OCI-LY7 (cell line): ENCODE measurements at regions not wholly inside any gene's neighbourhood (a gene's known extent, or its start where the extent isn't known, plus 50 kb on each side); places are given as distances from the start of the nearest gene placed in this dataset.

Experiments
- BruUV-seq: library from RNA; stranded (reverse); fragments of 400-500 nt; replicated peaks from 2 replicates; lab custom pipeline; 2021; lab: Mats Ljungman, UMichigan
- CTCF ChIA-PET: fragments of 300-600 bp; sonication (Branson Sonifier 250); formaldehyde crosslinking; loops from one replicate; lab custom pipeline; 2022; ENCODE audit warnings: antibody characterized with exemption; ENCODE audit not compliant: unreplicated experiment; lab: Charles Lee
- POLR2A ChIA-PET: fragments of 300-600 bp; sonication (Branson Sonifier 250); formaldehyde crosslinking; loops from one replicate; lab custom pipeline; 2022; ENCODE audit warnings: antibody characterized with exemption; lab: Charles Lee
- DNase-seq: peaks from one replicate; pipeline ENCODE4 v3.0.0-alpha.2; 2015; ENCODE audit warnings: low spot score
- H2AFZ ChIP-seq: fragments of 200-600 bp; sonication (generic), shearing (Covaris generic); 2 replicates; pipeline ENCODE4 v1.6.1; 2014; ENCODE audit warnings: mild to moderate bottlenecking, antibody characterized with exemption, low read length, moderate library complexity
- H3K27ac ChIP-seq: fragments of 200-600 bp; sonication (generic); 2 replicates; pipeline ENCODE4 v1.5.1; 2014; ENCODE audit warnings: mixed run types, low read depth, mild to moderate bottlenecking, moderate library complexity, low read length, inconsistent platforms; ENCODE audit not compliant: poor library complexity, severe bottlenecking
- H3K36me3 ChIP-seq: fragments of 200-600 bp; sonication (generic); 2 replicates; pipeline ENCODE4 v1.6.1; 2014; ENCODE audit warnings: mild to moderate bottlenecking, antibody characterized with exemption, low read length, moderate library complexity, mixed read lengths; ENCODE audit not compliant: insufficient read depth
- H3K4me1 ChIP-seq: fragments of 200-600 bp; sonication (generic); 2 replicates; pipeline ENCODE4 v1.5.1; 2014; ENCODE audit warnings: mild to moderate bottlenecking, low read length; ENCODE audit not compliant: insufficient read depth, poor library complexity, severe bottlenecking
- H3K4me2 ChIP-seq: fragments of 200-600 bp; sonication (generic); 2 replicates; pipeline ENCODE4 v1.6.1; 2014; ENCODE audit warnings: mild to moderate bottlenecking, low read length
- H3K4me3 ChIP-seq: fragments of 200-600 bp; sonication (generic); 2 replicates; pipeline ENCODE4 v1.5.1; 2014; ENCODE audit warnings: mild to moderate bottlenecking, low read depth, low read length; ENCODE audit not compliant: poor library complexity, severe bottlenecking
- H3K79me2 ChIP-seq: fragments of 200-600 bp; sonication (generic); 2 replicates; pipeline ENCODE4 v1.6.1; 2016; ENCODE audit warnings: low read depth, mild to moderate bottlenecking, low read length, moderate library complexity, mixed read lengths; ENCODE audit not compliant: insufficient read depth
- H3K9me2 ChIP-seq: fragments of 200-600 bp; sonication (generic); 2 replicates; pipeline ENCODE4 v1.6.1; 2016; ENCODE audit warnings: mild to moderate bottlenecking, low read length, mixed read lengths; ENCODE audit not compliant: insufficient read depth
- H3K9me3 ChIP-seq: fragments of 200-600 bp; sonication (generic); 2 replicates; pipeline ENCODE4 v1.6.1; 2014; ENCODE audit warnings: mild to moderate bottlenecking, mixed run types, low read length, mixed read lengths
- H4K20me1 ChIP-seq: fragments of 200-600 bp; sonication (generic); 2 replicates; pipeline ENCODE4 v1.6.1; 2014; ENCODE audit warnings: mild to moderate bottlenecking, antibody characterized with exemption, low read length, moderate library complexity, mixed read lengths; ENCODE audit not compliant: insufficient read depth
- EZH2phosphoT487 ChIP-seq: fragments of 200-600 bp; sonication (generic); IDR thresholded peaks from 2 replicates; pipeline ENCODE4 v1.6.1; 2018; ENCODE audit warnings: low read depth, borderline replicate concordance, mild to moderate bottlenecking, mixed run types, antibody characterized with exemption, low read length, moderate library complexity, mixed read lengths
- intact Hi-C: fragments of 100-400 bp; cut with micrococcal nuclease; formaldehyde crosslinking; loops from one replicate; pipeline ENCODE4 v1.10.0; 2022; ENCODE audit not compliant: unreplicated experiment
- TF ChIP-seq, protein P1 (sequence below): fragments of 200-600 bp; sonication (generic); conservative IDR thresholded peaks from 2 replicates; pipeline ENCODE4 v1.5.1; 2014; ENCODE audit warnings: mild to moderate bottlenecking, antibody characterized with exemption, low read length, moderate library complexity, mixed read lengths

DNA sequence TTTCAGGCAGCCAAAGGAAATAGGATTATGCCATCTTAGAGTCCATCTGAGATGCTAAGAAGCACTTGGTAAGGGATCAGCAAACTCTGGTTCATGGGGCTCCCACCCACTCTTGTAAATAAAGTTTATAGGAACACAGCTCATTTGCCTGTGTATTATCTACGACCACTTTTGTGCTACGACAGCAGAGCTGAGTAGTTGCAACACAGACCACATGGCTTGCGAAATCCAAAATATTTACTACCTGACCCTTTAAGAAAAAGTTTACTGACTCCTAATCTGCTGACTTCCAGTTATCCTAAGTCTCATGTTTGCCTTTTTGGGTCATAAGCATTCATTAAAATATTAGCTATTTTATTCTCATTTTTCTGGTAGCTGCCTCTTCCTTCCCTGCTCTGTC is 859.0 kb downstream of the QKI start:
- POLR2A ChIA-PET: interaction anchor here (0.8 to 1.0 kb wide), 3 partner anchors 11 to 91 kb away, joined by 3 to 4 read pairs (median 3); no protein-coding TSS in a partner anchor
- Histone ChIP-seq H3K36me3 (no peaks in the 10 kb centered on the region), H3K4me2 (no peak overlapping the region), H3K9me3 (no peaks in the 10 kb centered on the region), H3K4me3 (no peak overlapping the region), H2AFZ (no peak overlapping the region), H4K20me1 (no peaks in the 10 kb centered on the region), H3K9me2 (no peaks in the 10 kb centered on the region), H3K79me2 (no peaks in the 10 kb centered on the region), H3K27ac (no peak overlapping the region), H3K4me1 (no peaks in the 10 kb centered on the region)
- CTCF ChIA-PET: no interaction called here
- no peak for DNase-seq
- TF ChIP-seq EZH2phosphoT487: no peak
- TF ChIP-seq, protein P1, sequence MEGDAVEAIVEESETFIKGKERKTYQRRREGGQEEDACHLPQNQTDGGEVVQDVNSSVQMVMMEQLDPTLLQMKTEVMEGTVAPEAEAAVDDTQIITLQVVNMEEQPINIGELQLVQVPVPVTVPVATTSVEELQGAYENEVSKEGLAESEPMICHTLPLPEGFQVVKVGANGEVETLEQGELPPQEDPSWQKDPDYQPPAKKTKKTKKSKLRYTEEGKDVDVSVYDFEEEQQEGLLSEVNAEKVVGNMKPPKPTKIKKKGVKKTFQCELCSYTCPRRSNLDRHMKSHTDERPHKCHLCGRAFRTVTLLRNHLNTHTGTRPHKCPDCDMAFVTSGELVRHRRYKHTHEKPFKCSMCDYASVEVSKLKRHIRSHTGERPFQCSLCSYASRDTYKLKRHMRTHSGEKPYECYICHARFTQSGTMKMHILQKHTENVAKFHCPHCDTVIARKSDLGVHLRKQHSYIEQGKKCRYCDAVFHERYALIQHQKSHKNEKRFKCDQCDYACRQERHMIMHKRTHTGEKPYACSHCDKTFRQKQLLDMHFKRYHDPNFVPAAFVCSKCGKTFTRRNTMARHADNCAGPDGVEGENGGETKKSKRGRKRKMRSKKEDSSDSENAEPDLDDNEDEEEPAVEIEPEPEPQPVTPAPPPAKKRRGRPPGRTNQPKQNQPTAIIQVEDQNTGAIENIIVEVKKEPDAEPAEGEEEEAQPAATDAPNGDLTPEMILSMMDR: no peak
- intact Hi-C loops: no loop called here
- BruUV-seq: no TSS peak

DNA sequence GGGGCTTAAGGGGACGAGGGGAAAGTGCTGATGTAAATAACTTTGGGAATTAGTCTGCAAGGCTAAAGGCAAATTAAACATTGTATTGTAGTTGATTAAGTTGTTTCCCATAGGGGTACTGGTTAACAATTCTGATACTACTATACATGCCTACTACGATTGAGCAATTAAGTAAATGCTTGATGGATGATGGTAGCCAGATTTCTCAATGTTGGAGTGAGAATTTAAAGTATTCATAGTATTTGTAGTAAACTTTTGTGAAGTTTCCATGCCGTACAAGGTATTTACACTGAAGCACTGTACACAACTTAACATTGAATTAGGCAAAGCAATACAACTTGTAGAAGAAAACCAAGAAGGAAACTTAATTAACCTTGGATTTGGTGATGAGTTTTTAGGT is 852.3 kb downstream of the QKI start:
- intact Hi-C loops: no loop called here
- Histone ChIP-seq H3K4me3 (no peak overlapping the region), H3K79me2 (no peaks in the 10 kb centered on the region), H3K9me2 (no peaks in the 10 kb centered on the region), H3K27ac (no peak overlapping the region), H3K4me1 (no peaks in the 10 kb centered on the region), H3K9me3 (no peaks in the 10 kb centered on the region), H3K4me2 (no peak overlapping the region), H3K36me3 (no peaks in the 10 kb centered on the region), H4K20me1 (no peaks in the 10 kb centered on the region), H2AFZ (no peak overlapping the region)
- CTCF ChIA-PET: no interaction called here
- BruUV-seq: no TSS peak
- POLR2A ChIA-PET: no interaction called here
- no peak for TF ChIP-seq EZH2phosphoT487
- no peak for DNase-seq

DNA sequence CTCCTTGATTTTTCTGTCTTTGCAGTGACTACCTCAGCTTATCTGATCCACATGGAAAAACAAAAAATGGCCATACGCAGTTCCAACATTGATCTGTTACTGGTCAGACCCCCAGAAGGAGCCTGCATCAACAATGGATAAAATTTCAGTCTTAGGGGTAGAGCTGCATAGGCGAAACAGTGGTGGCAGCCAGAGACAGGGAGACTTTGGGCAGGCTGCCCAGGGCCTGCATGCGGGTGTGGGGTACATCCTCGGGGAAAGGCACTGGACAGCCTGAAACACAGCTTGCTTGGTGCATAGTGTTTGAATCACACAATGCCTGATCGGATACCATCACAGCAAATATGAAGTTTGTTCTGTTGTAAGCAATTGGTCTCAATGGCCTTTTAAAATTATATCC is 847.8 kb downstream of the QKI start:
- Histone ChIP-seq H2AFZ (no peak overlapping the region), H3K4me1 (no peaks in the 10 kb centered on the region), H3K36me3 (no peaks in the 10 kb centered on the region), H3K9me2 (no peaks in the 10 kb centered on the region), H3K79me2 (no peaks in the 10 kb centered on the region), H3K4me3 (no peak overlapping the region), H3K27ac (no peak overlapping the region), H3K4me2 (no peak overlapping the region), H3K9me3 (no peaks in the 10 kb centered on the region), H4K20me1 (no peaks in the 10 kb centered on the region)
- TF ChIP-seq EZH2phosphoT487: no peak
- TF ChIP-seq, protein P1: no peak
- CTCF ChIA-PET: no interaction called here
- intact Hi-C loops: no loop called here
- no peak for DNase-seq
- BruUV-seq: no TSS peak
- POLR2A ChIA-PET: interaction anchor here (0.7 kb wide), 1 partner anchor 100 kb away, joined by 3 read pairs; no protein-coding TSS in a partner anchor
